Kidney (tissue), 13 donors: ENCODE measurements at regions not wholly inside any gene's neighbourhood (a gene's known extent, or its start where the extent isn't known, plus 50 kb on each side); places are given as distances from the start of the nearest gene placed in this dataset.

Experiments used
- DNase-seq, 5 donors: peaks; one replicate each; pipeline ENCODE4 v3.0.0-alpha.2; 2013 to 2020
- FAIRE-seq: peaks from 2 replicates; lab custom pipeline; 2012; peaks lifted over from hg19 to GRCh38; lab: Jason Lieb, UNC
- H3K27ac ChIP-seq, 2 donors: one replicate each; pipeline ENCODE4 v1.7.0; 2013; ENCODE audit warnings: low read depth in 2 of 2, low read length in 2 of 2, inconsistent platforms in 1 of 2
- H3K27me3 ChIP-seq: one replicate; pipeline ENCODE4 v1.7.1; 2013; ENCODE audit warnings: low read length, inconsistent platforms; ENCODE audit not compliant: control insufficient read depth, insufficient read depth
- H3K36me3 ChIP-seq, 3 donors: one replicate each; pipeline versions ENCODE4 v1.7.0 to v1.7.1; 2013; ENCODE audit warnings: low read length in 3 of 3, control low read depth in 1 of 3, inconsistent platforms in 1 of 3; ENCODE audit not compliant: insufficient read depth in 3 of 3, control insufficient read depth in 2 of 3
- H3K4me1 ChIP-seq, 3 donors: one replicate each; pipeline versions ENCODE4 v1.7.0 to v1.7.1; 2013; ENCODE audit warnings: low read length in 3 of 3, inconsistent platforms in 1 of 3, low read depth in 1 of 3; ENCODE audit not compliant: control insufficient read depth in 2 of 3, insufficient read depth in 2 of 3
- H3K4me3 ChIP-seq, 3 donors: one replicate each; pipeline versions ENCODE4 v1.7.0 to v1.8.1; 2013; ENCODE audit warnings: low read length in 3 of 3, control low read depth in 1 of 3, inconsistent platforms in 1 of 3
- H3K9ac ChIP-seq, 3 donors: one replicate each; pipeline versions ENCODE4 v1.7.0 to v1.7.1; 2013; ENCODE audit warnings: low read length in 3 of 3, control low read depth in 1 of 3, inconsistent platforms in 1 of 3
- H3K9me3 ChIP-seq, 3 donors: one replicate each; pipeline versions ENCODE4 v1.7.0 to v1.7.1; 2013; ENCODE audit warnings: low read length in 3 of 3, control low read depth in 1 of 3, inconsistent platforms in 1 of 3; ENCODE audit not compliant: control insufficient read depth in 2 of 3, insufficient read depth in 1 of 3
- CTCF ChIP-seq: IDR thresholded peaks from 3 replicates; pipeline ENCODE4 v1.5.1; 2012; ENCODE audit warnings: mild to moderate bottlenecking, moderate library complexity, borderline replicate concordance; ENCODE audit not compliant: insufficient read depth; ENCODE audit errors: extremely low read depth
- intact Hi-C: fragments of 100-400 bp; cut with DNase I; formaldehyde crosslinking; loops from one replicate; pipeline ENCODE4 v1.11.1; 2022
- donor health status: control.
- donor health status: control.
- donor health status: control.
- donor health status: control.
- donor health status: control.
- donor health status: DM: yes; HTN: yes; CAD: no.
- donor health status: Normal renal cell carcinoma (clear cell type).

- FAIRE-seq = no peak
- Histone ChIP-seq H3K9ac (no peak overlapping the region), H3K4me1 (no peaks in the 10 kb centered on the region), H3K9me3 (no peaks in the 10 kb centered on the region), H3K27ac (no peak overlapping the region), H3K27me3 (no peaks in the 10 kb centered on the region), H3K36me3 (no peaks in the 10 kb centered on the region), H3K4me3 (no peak overlapping the region)
- intact Hi-C loops = no loop called here
- DNase-seq = no peak
- no peak for TF ChIP-seq CTCF
Measured at GRCh38 chr2:236940916-236941520, 144.7 kb upstream of the COPS8 start.

- no peaks in the 10 kb centered on the region for H3K27me3 ChIP-seq
- H3K36me3 ChIP-seq = no peaks in the 10 kb centered on the region
- TF ChIP-seq CTCF = no peak
- no peak overlapping the region for H3K9ac ChIP-seq
- FAIRE-seq (no peak), DNase-seq (no peak)
- H3K9me3 ChIP-seq = no peaks in the 10 kb centered on the region
- H3K4me3 ChIP-seq = no peak overlapping the region
- no peak overlapping the region for H3K27ac ChIP-seq
- intact Hi-C loops = no loop called here
- H3K4me1 ChIP-seq = no peaks in the 10 kb centered on the region
Measured at GRCh38 chr2:236941551-236941950, 144.1 kb upstream of the COPS8 start.

DNA sequence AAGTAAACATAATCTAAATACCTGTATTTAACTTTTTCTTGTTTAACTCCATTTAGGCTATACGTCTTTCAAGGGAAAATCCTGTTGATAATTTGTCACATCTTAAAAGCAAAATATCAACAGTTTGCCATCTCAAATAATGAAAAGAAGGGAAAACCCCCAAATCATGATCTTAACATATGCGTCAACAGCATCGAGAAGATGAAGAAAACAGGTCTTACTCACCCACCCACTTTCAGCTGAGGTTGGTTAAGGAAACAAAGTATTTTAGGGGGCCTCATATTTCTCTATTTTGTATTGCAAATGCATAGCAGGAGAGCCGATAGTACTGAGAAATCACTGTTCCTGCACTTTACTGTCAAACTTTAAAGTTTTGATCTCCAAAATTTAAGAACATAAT is 143.1 kb upstream of the COPS8 start:
- Histone ChIP-seq H3K27ac (no peak overlapping the region), H3K4me3 (no peak overlapping the region), H3K9me3 (no peaks in the 10 kb centered on the region), H3K9ac (no peak overlapping the region), H3K27me3 (no peaks in the 10 kb centered on the region), H3K36me3 (no peaks in the 10 kb centered on the region), H3K4me1 (no peaks in the 10 kb centered on the region)
- TF ChIP-seq CTCF = no peak
- intact Hi-C loops = no loop called here
- FAIRE-seq = no peak
- DNase-seq = no peak

DNA sequence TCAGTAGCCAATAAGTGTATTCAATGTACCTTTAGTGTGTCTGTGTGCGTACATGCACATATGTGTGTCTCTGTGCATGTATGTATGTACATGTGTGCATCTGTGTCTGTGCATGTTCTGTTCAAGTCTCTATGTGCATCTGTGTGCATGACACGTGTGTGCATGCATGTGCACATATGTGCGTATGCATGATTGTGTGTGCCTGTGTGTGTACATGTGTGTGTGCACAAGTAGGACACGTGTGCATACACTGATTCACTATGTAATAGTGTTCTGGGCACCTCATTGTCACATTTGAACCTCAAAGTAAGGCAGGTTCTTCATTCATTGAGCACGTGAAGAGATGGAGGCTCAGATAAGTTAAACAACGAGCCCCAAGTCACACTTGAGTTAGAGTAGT is 142.6 kb upstream of the COPS8 start:
- no peak for FAIRE-seq
- no peak overlapping the region for H3K27ac ChIP-seq
- no peaks in the 10 kb centered on the region for H3K27me3 ChIP-seq
- H3K9me3 ChIP-seq = no peaks in the 10 kb centered on the region
- DNase-seq = no peak
- intact Hi-C loops = no loop called here
- H3K36me3 ChIP-seq = no peaks in the 10 kb centered on the region
- H3K9ac ChIP-seq = no peak overlapping the region
- no peak for TF ChIP-seq CTCF
- H3K4me3 ChIP-seq = no peak overlapping the region
- no peaks in the 10 kb centered on the region for H3K4me1 ChIP-seq
